T-helper 1 cell treated with Interleukin-12 subunit alpha and Interleukin-12 subunit beta and Interleukin-4 antibody, amounts not matched to agents 30 μg/mL and 1 μg/mL, for 36 hours (primary cell): ENCODE measurements at regions not wholly inside any gene's neighbourhood (a gene's known extent, or its start where the extent isn't known, plus 50 kb on each side); places are given as distances from the start of the nearest gene placed in this dataset.
"Not testable (repeated sequence)": the region's sequence is repeated elsewhere in the genome, so short reads cannot be mapped to it uniquely, and the experiment has no call there.

Experiments used
- H3K27ac Mint-ChIP-seq: one replicate; pipeline ENCODE4 v1.8.0; 2021; ENCODE audit warnings: mild to moderate bottlenecking, mixed read lengths
- H3K27me3 Mint-ChIP-seq: one replicate; pipeline ENCODE4 v1.8.0; 2021; ENCODE audit warnings: low read depth, mixed read lengths
- H3K36me3 Mint-ChIP-seq: one replicate; pipeline ENCODE4 v1.8.0; 2021; ENCODE audit warnings: low read depth, mixed read lengths
- H3K4me1 Mint-ChIP-seq: one replicate; pipeline ENCODE4 v1.8.0; 2021; ENCODE audit warnings: low read depth, mixed read lengths
- H3K4me3 Mint-ChIP-seq: one replicate; pipeline ENCODE4 v1.8.0; 2021; ENCODE audit warnings: mild to moderate bottlenecking, moderate library complexity, mixed read lengths
- H3K9me3 Mint-ChIP-seq: one replicate; pipeline ENCODE4 v1.8.0; 2021; ENCODE audit warnings: mixed read lengths

DNA sequence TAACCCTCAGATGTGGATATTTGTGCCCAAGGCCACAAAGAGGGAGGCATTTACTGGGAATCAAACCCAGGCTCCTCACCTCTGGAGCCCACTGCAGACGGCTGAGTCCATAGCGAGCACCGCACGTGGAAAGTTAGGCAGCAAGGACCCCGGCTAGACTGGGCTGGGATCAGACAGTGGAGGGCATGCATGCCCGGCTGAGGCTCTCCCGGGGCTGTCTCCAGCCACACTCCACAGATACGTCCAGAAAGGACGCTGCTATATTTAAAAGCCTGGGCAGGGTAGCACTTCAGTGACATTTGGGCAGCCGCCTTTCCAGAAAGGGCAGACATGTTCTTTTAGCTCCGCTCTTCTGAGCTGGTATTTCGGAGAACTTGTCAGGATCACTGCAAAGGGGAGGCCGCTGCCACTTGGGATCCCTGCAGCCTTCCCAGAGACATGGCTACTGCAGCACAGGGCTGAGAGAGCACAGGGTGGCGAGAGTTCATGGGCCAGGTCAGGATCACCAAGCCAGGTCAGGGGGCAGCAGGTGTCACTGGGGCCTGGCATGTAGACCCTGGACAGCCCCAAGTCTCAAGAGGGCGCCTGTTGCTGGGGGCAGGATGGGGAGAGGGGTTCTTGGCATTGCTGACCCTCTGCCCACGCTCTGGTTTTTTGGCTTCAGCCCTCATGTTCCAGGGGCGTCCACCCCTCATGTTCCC, 121.7 kb downstream of the PHETA1 start:
- Mint-ChIP-seq H3K27me3 (no peaks in the 10 kb centered on the region), H3K4me1 (no peaks in the 10 kb centered on the region), H3K27ac (no peak overlapping the region), H3K9me3 (peaks cover 4% of the 10 kb centered on the region), H3K4me3 (no peak overlapping the region), H3K36me3 (no peaks in the 10 kb centered on the region)

DNA sequence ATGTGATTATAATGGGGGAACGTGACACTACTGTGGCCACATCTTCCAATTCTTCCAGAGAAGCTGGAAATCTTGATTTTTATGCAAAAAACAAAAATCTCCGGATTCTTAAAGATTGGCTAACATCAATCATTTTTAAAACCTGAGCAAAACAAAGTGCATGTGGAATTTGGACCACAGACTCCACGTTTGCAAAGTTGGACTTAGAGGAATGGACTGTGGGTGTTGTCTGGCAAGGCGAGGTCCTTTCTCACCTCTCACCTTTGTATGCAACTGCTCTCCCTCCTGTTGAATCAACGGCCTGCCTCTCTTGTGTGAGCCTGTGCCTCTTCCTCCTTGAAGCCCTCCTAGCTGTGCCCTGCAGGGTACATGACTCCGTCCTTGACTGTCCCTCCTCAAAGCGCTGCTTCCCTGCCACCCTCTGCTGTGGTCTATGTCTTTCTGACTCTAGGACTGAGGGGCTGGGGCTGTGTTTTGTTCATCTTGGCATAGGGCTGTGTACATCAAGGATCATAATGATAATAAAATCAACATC, 122.4 kb downstream of the PHETA1 start:
- no peaks in the 10 kb centered on the region for H3K4me1 Mint-ChIP-seq
- peaks cover 4% of the 10 kb centered on the region for H3K9me3 Mint-ChIP-seq
- no peak overlapping the region for H3K4me3 Mint-ChIP-seq
- H3K36me3 Mint-ChIP-seq, result no peaks in the 10 kb centered on the region
- no peaks in the 10 kb centered on the region for H3K27me3 Mint-ChIP-seq
- H3K27ac Mint-ChIP-seq, result no peak overlapping the region

DNA sequence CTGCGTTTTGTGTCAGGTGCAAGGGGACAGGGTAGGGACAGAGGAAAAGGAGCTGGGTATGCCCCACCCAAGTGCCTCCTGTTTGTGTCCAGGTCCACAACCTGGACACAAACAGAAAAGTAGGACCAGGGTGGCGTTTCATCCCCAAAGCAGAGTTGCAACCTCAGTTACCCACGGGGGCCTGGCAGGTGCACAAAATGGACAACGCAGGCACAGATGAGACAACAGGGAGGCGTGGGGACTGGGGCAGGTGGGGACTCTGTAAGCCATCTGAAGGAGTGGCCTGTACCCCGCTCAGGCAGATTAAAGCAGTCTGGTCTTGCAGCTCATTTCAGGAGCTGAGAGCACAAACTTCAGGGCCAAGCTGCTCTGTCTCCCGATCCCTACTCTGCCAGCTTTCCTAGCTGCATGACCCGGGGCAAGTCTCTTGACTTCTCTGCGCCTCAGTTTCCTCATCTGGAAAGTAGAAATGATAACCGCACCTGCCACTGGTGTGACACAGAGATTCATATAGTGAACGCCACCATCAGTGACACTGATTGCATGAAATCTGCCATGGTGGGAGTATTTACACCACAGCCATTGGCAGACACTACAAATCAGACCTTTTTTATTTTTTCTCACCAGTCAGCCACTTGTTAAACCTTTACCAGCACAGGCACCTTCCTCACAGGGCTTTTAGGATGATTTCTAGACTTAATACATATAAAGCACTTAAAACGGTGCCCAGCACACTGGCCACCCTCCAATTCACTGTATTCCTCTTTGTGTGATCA, 123.0 kb downstream of the PHETA1 start:
- H3K27me3 Mint-ChIP-seq, result no peaks in the 10 kb centered on the region
- no peak overlapping the region for H3K4me3 Mint-ChIP-seq
- H3K4me1 Mint-ChIP-seq, result no peaks in the 10 kb centered on the region
- no peak overlapping the region for H3K27ac Mint-ChIP-seq
- H3K36me3 Mint-ChIP-seq, result no peaks in the 10 kb centered on the region
- H3K9me3 Mint-ChIP-seq, result peaks cover 4% of the 10 kb centered on the region

DNA sequence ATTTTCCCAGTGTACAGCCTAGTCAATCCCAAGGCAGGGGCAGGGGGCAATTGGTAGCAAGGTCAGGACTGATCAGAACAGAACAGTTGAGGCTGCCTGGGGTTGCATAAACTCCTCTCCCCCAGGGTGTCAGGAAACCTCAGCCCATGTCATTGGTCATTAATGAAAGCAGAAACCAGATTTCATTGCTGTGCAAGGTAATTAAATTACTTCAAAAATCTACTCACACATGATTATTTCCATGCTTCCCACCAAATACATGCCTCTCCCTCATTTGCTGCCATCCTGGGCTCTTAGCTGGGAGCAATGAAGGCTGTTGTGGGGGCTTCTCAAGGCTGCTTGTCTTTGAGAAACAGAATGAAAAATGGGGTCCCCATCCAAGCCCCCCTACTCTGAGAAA, 124.2 kb downstream of the PHETA1 start:
- Mint-ChIP-seq H3K27ac (no peak overlapping the region), H3K36me3 (no peaks in the 10 kb centered on the region), H3K9me3 (peaks cover 4% of the 10 kb centered on the region), H3K4me3 (no peak overlapping the region), H3K4me1 (no peaks in the 10 kb centered on the region), H3K27me3 (peaks cover under 1% of the 10 kb centered on the region)

- H3K27ac Mint-ChIP-seq, H3K4me1 Mint-ChIP-seq, H3K9me3 Mint-ChIP-seq, H3K27me3 Mint-ChIP-seq, H3K36me3 Mint-ChIP-seq, H3K4me3 Mint-ChIP-seq: not testable (repeated sequence)
Measured at GRCh38 chr12:111242817-111243216, 126.1 kb downstream of the PHETA1 start.

GRCh38 chr12:111242184-111242583, 126.7 kb downstream of the PHETA1 start:
- Mint-ChIP-seq H3K27me3 (peaks cover 3% of the 10 kb centered on the region), H3K27ac (no peak overlapping the region), H3K4me1 (no peaks in the 10 kb centered on the region), H3K36me3 (no peaks in the 10 kb centered on the region), H3K4me3 (no peak overlapping the region), H3K9me3 (peaks cover 4% of the 10 kb centered on the region)

GRCh38 chr12:111240374-111240773, 128.5 kb downstream of the PHETA1 start:
- Mint-ChIP-seq H3K27me3 (peaks cover 3% of the 10 kb centered on the region), H3K27ac (no peak overlapping the region), H3K36me3 (no peaks in the 10 kb centered on the region), H3K4me3 (no peak overlapping the region), H3K4me1 (no peaks in the 10 kb centered on the region), H3K9me3 (peaks cover 4% of the 10 kb centered on the region)

DNA sequence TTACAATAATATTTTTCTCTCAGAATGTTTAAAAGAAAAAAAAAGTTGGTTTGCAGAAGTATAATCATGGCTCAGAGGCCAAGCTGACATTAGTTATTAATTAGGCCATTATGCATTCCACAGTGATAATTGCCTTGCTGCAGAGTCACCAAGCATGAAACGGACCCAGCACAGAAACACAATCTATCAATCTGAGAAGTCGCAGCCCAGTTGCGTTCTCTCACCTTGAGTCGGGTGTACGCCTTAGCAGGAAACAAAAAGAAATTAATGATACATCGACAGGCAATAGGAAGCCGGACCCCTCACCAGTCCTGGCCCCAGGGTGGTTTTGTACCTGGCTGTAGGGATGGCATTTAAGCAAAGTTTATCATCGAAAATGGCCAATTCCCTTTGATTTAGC, 129.7 kb downstream of the PHETA1 start:
- H3K27me3 Mint-ChIP-seq, result peaks cover 3% of the 10 kb centered on the region
- H3K4me3 Mint-ChIP-seq, result no peak overlapping the region
- H3K9me3 Mint-ChIP-seq, result peaks cover 4% of the 10 kb centered on the region
- no peaks in the 10 kb centered on the region for H3K4me1 Mint-ChIP-seq
- H3K27ac Mint-ChIP-seq, result no peak overlapping the region
- H3K36me3 Mint-ChIP-seq, result no peaks in the 10 kb centered on the region

- Mint-ChIP-seq H3K36me3 (no peaks in the 10 kb centered on the region), H3K27me3 (peaks cover 3% of the 10 kb centered on the region), H3K4me3 (no peak overlapping the region), H3K27ac (no peak overlapping the region), H3K9me3 (peaks cover 4% of the 10 kb centered on the region), H3K4me1 (no peaks in the 10 kb centered on the region)
Measured at GRCh38 chr12:111238075-111238734, 130.7 kb downstream of the PHETA1 start.

GRCh38 chr12:111234491-111234890, 134.4 kb downstream of the PHETA1 start:
- H3K4me1 Mint-ChIP-seq, H3K27me3 Mint-ChIP-seq, H3K9me3 Mint-ChIP-seq, H3K4me3 Mint-ChIP-seq, H3K27ac Mint-ChIP-seq, H3K36me3 Mint-ChIP-seq: not testable (repeated sequence)

- Mint-ChIP-seq H3K4me3 (no peak overlapping the region), H3K9me3 (no peaks in the 10 kb centered on the region), H3K27ac (no peak overlapping the region), H3K4me1 (no peaks in the 10 kb centered on the region), H3K36me3 (no peaks in the 10 kb centered on the region), H3K27me3 (no peaks in the 10 kb centered on the region)
Measured at GRCh38 chr12:111233786-111234185, 135.1 kb downstream of the PHETA1 start.

DNA sequence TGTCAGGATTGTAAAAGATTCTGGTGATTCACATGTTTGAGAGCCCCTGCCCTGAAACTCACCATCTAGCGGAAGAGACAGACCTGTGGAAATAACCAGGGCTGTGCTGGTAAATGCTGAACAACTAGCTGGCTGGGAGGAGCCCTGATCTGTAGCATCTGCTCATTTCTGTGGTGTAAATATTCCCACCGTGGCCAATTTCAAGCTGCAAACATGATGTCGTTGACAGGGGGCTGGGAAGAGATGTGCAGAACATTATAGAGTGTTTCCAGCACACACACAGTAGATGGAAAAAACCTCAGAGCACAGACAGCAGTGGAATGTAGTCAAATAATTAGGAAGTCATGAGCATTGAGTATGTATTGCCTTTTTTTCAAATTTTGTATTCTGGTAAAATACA, 138.2 kb downstream of the PHETA1 start:
- H3K27me3 Mint-ChIP-seq, result no peaks in the 10 kb centered on the region
- no peaks in the 10 kb centered on the region for H3K36me3 Mint-ChIP-seq
- H3K4me3 Mint-ChIP-seq, result no peak overlapping the region
- H3K27ac Mint-ChIP-seq, result no peak overlapping the region
- H3K4me1 Mint-ChIP-seq, result no peaks in the 10 kb centered on the region
- no peaks in the 10 kb centered on the region for H3K9me3 Mint-ChIP-seq

DNA sequence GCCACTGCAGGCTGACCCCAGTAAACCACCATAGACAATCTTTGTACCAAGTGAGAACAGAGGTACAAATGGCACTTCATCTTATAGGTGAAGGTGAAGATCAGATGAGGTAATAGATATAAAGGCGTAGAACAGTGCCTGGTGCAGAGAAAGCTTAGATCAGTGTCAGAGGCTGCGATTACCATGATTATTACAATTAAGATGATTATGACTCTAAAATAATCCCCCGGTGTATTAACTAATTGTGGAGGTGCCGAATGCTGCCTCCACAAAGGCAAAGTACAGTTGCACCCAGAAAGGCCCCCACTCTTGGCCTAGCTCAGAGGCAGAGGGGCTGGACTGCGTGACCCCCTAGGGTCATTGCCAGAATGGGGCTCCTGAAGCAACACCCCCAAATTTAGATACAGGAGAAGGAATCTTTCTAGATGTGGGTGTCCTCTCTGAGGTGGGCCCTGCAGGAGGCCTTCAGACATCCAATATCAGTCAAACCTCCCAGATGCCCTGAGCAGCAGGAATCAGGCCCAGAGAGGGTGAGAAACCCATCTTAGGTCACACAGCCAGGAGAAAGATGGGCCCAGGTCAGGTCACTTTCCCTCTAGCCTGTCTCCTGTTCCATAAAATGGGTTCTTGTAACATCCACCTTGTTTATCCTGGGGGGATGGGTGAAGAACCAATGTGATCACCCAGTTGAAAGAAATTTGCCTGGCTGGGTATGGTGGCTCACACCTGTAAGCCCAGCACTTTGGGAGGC, 139.8 kb downstream of the PHETA1 start:
- Mint-ChIP-seq H3K4me3 (no peak overlapping the region), H3K27me3 (no peaks in the 10 kb centered on the region), H3K27ac (no peak overlapping the region), H3K36me3 (no peaks in the 10 kb centered on the region), H3K4me1 (no peaks in the 10 kb centered on the region), H3K9me3 (no peaks in the 10 kb centered on the region)
